Erythroblast (primary cell): ENCODE measurements at regions not wholly inside any gene's neighbourhood (a gene's known extent, or its start where the extent isn't known, plus 50 kb on each side); places are given as distances from the start of the nearest gene placed in this dataset.

ENCODE experiments used
- GATA1 ChIP-seq: IDR thresholded peaks from 2 replicates; pipeline ENCODE4 v1.6.1; 2011; ENCODE audit warnings: low read depth, mild to moderate bottlenecking, control low read depth, low read length, moderate library complexity
- POLR2A ChIP-seq: IDR thresholded peaks from 2 replicates; pipeline ENCODE4 v1.6.1; 2011; ENCODE audit warnings: mild to moderate bottlenecking, low read length

DNA sequence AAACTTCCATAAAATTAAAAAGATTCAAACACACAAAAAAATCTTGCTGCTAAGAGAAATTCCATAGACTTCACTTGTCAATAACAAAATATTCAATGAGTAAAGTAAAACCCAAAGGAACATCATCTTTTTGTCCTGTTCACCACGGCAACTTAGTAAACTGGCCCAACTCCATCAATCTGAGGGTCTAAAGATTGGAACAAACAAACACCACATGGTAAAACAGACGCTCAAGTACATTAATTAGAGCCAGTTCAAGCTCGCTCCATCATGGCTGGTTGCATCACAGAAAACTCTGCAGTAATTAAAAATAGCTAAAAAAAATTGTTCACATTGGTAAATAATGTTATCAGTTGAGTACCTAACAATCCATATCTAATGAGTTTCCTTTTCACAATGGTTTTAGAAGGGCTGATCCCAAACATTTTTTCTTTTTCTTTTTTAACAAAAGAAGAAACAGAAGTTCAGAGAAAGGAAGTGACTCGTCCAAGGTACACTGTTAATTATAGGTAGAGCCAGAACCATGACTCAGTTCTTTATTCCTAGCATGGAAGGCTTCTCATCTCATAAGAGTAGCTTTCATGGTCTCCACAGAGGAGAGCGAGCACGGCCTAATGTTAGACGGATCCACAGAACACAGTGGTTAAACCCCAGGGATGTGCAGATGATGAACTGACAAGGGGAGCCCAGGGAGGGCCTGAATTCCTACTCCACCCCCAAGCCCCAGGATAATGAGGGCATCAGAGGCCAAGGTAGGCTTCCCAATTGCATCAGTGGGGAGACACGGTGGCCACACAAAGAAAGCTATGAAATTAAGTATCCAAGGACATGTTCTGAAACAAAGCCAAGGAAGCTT, 79.2 kb upstream of the ARHGEF3 start:
- TF ChIP-seq POLR2A (no peak), GATA1 (no peak)
